ENCODE measurements at regions not wholly inside any gene's neighbourhood (a gene's known extent, or its start where the extent isn't known, plus 50 kb on each side); places are given as distances from the start of the nearest gene placed in this dataset.

GRCh38 chr2:217316743-217317142, 456.9 kb upstream of the TNP1 start (continued):
- TF ChIP-seq ZNF609 (CRISPR knock-in tag; IDR thresholded peaks at IDR 0.05; ENCODE audit: borderline replicate concordance) (no peak), SP140L (CRISPR knock-in tag; IDR thresholded peaks at IDR 0.05; ENCODE audit: borderline replicate concordance) (no peak), KDM2A (CRISPR knock-in tag; IDR thresholded peaks at IDR 0.05; ENCODE audit: borderline replicate concordance, low read depth) (no peak), PREB (CRISPR knock-in tag; IDR thresholded peaks at IDR 0.05) (no peak), TBL1XR1 (IDR thresholded peaks at IDR 0.05; ENCODE audit: borderline replicate concordance, low read length, partially characterized antibody) (no peak), ZNF331 (CRISPR knock-in tag; IDR thresholded peaks at IDR 0.05) (no peak), SALL1 (CRISPR knock-in tag; IDR thresholded peaks at IDR 0.05) (no peak), FOXA3 (CRISPR knock-in tag; IDR thresholded peaks at IDR 0.05) (no peak)

- Histone ChIP-seq H3K4me1 (ENCODE audit: insufficient read depth, low read length) (no peaks in the 10 kb centered on the region), H4K20me1 (ENCODE audit: insufficient read depth, low read length) (no peaks in the 10 kb centered on the region), H3K4me2 (ENCODE audit: low read depth, low read length) (no peak overlapping the region), H3K27me3 (ENCODE audit: control insufficient read depth in 1 of 2, insufficient read depth in 2 of 2, low read length in 2 of 2) (no peaks in the 10 kb centered on the region), H3K9ac (ENCODE audit: insufficient read depth, low read depth, low read length) (no peak overlapping the region), H2AFZ (ENCODE audit: low read length) (no peak overlapping the region), H3K79me2 (ENCODE audit: insufficient read depth, low read length) (no peaks in the 10 kb centered on the region), H3K36me3 (replicated peaks in 1 of 2; ENCODE audit: control insufficient read depth in 1 of 2, insufficient read depth in 2 of 2, low read length in 2 of 2) (no peaks in the 10 kb centered on the region), H3K27ac (ENCODE audit: extremely low read length, insufficient read depth, low read length) (no peak overlapping the region), H3K9me3 (ENCODE audit: low read length) (no peaks in the 10 kb centered on the region), H3K4me3 (replicated peaks in 1 of 3; ENCODE audit: insufficient read depth in 1 of 3, low read depth in 2 of 3, low read length in 3 of 3) (no peak overlapping the region)
- intact Hi-C loops (cut with micrococcal nuclease; ENCODE audit: unreplicated experiment) (no loop called here), in situ Hi-C loops (cut with HindIII; ENCODE audit: extremely low pct_ligation_motif_present, low pct_unique_long_range_greater_than_20kb) (no loop called here)
- WGBS (ENCODE audit: low lambda C conversion rate) = 14% methylated on average over 5 of the region's 5 CpGs
- no peak for FAIRE-seq
- CTCF ChIA-PET (ENCODE audit: low intra/inter-chr PET ratio, low total read pairs) = no interaction called here
- no peak for DNase-seq (ENCODE audit: low spot score)
- no peak for ATAC-seq
- BruUV-seq (replicated peaks) = no TSS peak
- TF ChIP-seq PRDM15 (CRISPR knock-in tag; IDR thresholded peaks at IDR 0.05) (peak; percentile 72; the same call in 1 of the 2 replicates), ZNF784 (CRISPR knock-in tag; IDR thresholded peaks at IDR 0.05; ENCODE audit: borderline replicate concordance) (no peak)
- POLR2A ChIA-PET = no interaction called here
Measured at GRCh38 chr2:217314021-217314460, 454.2 kb upstream of the TNP1 start.
